GM19099 (cell line): ENCODE measurements at regions not wholly inside any gene's neighbourhood (a gene's known extent, or its start where the extent isn't known, plus 50 kb on each side); places are given as distances from the start of the nearest gene placed in this dataset.

Experiments
- POLR2A ChIP-seq: IDR thresholded peaks from 3 replicates; pipeline ENCODE4 v1.6.1; 2011; ENCODE audit warnings: low read depth; ENCODE audit not compliant: insufficient read length; ENCODE audit errors: extremely low read depth

DNA sequence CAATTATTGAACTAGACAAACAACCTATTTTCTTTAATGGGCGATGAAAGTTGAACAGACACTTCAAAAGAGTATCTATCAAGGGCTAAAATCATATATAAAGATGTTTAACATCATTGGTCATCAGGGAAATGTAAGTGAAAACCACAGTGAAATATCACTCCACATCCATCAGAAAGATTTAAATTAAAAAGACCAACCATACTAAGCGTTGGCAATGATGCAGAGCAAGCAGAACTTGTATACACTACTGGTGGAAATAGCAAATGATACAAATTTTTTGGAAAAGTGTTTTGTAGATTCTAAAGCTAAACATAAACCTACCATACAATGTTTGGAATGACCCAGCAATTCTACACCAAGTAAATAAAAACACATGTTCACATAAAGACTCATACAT, 65.9 kb upstream of the THBS1 start:
- no peak for TF ChIP-seq POLR2A

DNA sequence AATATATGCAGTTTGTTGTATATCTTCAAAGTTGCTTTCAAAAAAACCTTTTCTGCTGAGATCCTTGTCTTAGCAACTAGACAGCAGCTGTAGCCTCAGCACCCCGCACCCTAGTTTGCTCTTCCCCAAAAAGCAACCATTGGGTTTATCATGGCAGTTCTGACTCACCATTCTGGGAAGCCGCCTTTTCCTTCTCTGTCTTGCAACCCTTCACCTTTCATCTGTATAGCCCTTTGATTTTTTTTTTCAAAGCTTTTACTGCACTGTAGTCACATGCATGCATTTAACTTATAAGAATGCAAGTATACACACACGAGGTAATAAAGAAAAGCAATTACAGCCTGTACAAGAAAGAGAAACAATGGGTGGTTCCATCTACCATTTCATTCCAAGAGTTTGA, 65.1 kb upstream of the THBS1 start:
- no peak for TF ChIP-seq POLR2A

- no peak for TF ChIP-seq POLR2A
These were observed 63.6 kb upstream of the THBS1 start for GRCh38 chr15:39517122-39517855.

DNA sequence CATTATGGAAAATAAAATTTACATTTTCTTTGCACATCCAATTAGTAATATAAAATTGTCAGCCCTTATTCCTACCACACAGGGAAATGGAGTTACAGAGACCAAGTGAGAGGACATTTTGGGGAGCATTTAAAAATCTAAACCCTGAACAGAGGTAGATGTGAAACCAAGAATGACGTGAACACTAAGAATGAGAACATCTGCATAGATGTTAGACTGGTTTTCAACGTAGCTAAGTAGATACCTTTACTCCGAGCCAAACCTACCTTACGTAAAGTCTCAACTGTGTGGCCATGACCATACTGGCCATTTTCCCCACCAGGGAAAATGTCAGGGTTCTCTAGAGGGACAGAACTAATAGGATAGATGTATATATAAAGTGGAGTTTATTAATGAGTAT, 51.4 kb upstream of the THBS1 start:
- TF ChIP-seq POLR2A: no peak

- TF ChIP-seq POLR2A: no peak
These were observed 50.2 kb upstream of the THBS1 start for GRCh38 chr15:39530480-39531342.
